ENCODE measurements at regions not wholly inside any gene's neighbourhood (a gene's known extent, or its start where the extent isn't known, plus 50 kb on each side); places are given as distances from the start of the nearest gene placed in this dataset.
A peak's percentile ranks its signal among the peaks of the same experiment; 100 is the strongest.

GRCh38 chr12:61808856-61809255 lies 451.3 kb upstream of the USP15 start:
- POLR2A ChIA-PET = interaction anchor here (0.6 kb wide), 1 partner anchor 13 kb away, joined by 3 read pairs; no protein-coding TSS in a partner anchor
- Histone ChIP-seq H3K9me3 (ENCODE audit: control extremely low read depth in 1 of 5, control insufficient read depth in 4 of 5, insufficient read depth in 2 of 5, low read depth in 1 of 5, low read length in 4 of 5) (peaks cover 0 to 22% (median 10%) of the 10 kb centered on the region in 5 experiments), H3K27ac (ENCODE audit: insufficient read depth in 1 of 2, low read depth in 1 of 2, low read length in 2 of 2, poor library complexity in 1 of 2, severe bottlenecking in 2 of 2) (no peak overlapping the region), H3K36me3 (ENCODE audit: control insufficient read depth in 4 of 4, insufficient read depth in 4 of 4, low read length in 3 of 4) (peaks cover 0 to 7% (median 0%) of the 10 kb centered on the region in 4 experiments), H3K4me3 (ENCODE audit: control insufficient read depth in 1 of 7, extremely low read depth in 1 of 7, insufficient read depth in 4 of 7, low read depth in 2 of 7, low read length in 6 of 7) (no peak overlapping the region), H3K27me3 (replicated peaks in 2 of 5; ENCODE audit: control insufficient read depth in 4 of 5, insufficient read depth in 5 of 5, low read length in 4 of 5) (no peaks in the 10 kb centered on the region), H3K4me1 (ENCODE audit: control extremely low read depth in 1 of 4, control insufficient read depth in 4 of 4, insufficient read depth in 4 of 4, low read length in 3 of 4) (no peaks in the 10 kb centered on the region)
- WGBS (ENCODE audit: insufficient coverage) = 100% methylated on average over 1 of the region's 4 CpGs
- CTCF ChIA-PET = no interaction called here
- peak in 1 of 3 donors; percentile 2 for DNase-seq

DNA sequence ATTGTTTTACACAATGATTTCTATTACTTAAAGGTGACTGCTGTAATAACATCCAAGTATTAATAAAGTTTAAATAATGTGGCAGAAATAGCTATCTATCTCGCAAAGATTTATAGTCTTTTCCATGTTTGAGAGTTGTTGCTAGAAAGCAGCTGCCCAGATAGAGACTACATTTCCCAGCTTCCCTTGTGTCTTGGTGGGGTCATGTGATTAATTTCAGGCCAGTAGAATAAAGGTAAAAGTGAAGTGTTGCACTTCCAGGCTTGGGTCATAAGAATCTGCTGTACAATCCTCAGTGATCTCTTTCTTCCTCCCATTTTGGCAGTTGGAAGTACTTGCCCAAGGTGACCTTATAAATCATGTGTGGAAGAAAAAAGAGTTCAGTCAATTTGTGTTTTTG lies 449.7 kb upstream of the USP15 start:
- POLR2A ChIA-PET = interaction anchor here (0.6 kb wide), 1 partner anchor 65 kb away, joined by 3 read pairs; no protein-coding TSS in a partner anchor
- no peak overlapping the region for H3K4me3 ChIP-seq (ENCODE audit: control insufficient read depth in 1 of 7, extremely low read depth in 1 of 7, insufficient read depth in 4 of 7, low read depth in 2 of 7, low read length in 6 of 7)
- H3K36me3 ChIP-seq (ENCODE audit: control insufficient read depth in 4 of 4, insufficient read depth in 4 of 4, low read length in 3 of 4) = peaks cover 0 to 7% (median 0%) of the 10 kb centered on the region in 4 experiments
- DNase-seq = no peak
- CTCF ChIA-PET = no interaction called here
- peaks cover 0 to 22% (median 10%) of the 10 kb centered on the region in 5 experiments for H3K9me3 ChIP-seq (ENCODE audit: control extremely low read depth in 1 of 5, control insufficient read depth in 4 of 5, insufficient read depth in 2 of 5, low read depth in 1 of 5, low read length in 4 of 5)
- no peak overlapping the region for H3K27ac ChIP-seq (ENCODE audit: insufficient read depth in 1 of 2, low read depth in 1 of 2, low read length in 2 of 2, poor library complexity in 1 of 2, severe bottlenecking in 2 of 2)
- no peaks in the 10 kb centered on the region for H3K4me1 ChIP-seq (ENCODE audit: control extremely low read depth in 1 of 4, control insufficient read depth in 4 of 4, insufficient read depth in 4 of 4, low read length in 3 of 4)
- WGBS (ENCODE audit: insufficient coverage) = 100% methylated on average over 1 of the region's 1 CpG
- H3K27me3 ChIP-seq (replicated peaks in 2 of 5; ENCODE audit: control insufficient read depth in 4 of 5, insufficient read depth in 5 of 5, low read length in 4 of 5) = no peaks in the 10 kb centered on the region

- H3K36me3 ChIP-seq (ENCODE audit: control insufficient read depth in 4 of 4, insufficient read depth in 4 of 4, low read length in 3 of 4) = no peaks in the 10 kb centered on the region
- ChIA-PET POLR2A (interaction anchor here (0.6 kb wide), 1 partner anchor 12 kb away, joined by 3 read pairs; no protein-coding TSS in a partner anchor), CTCF (no interaction called here)
- DNase-seq = peak; percentile 12 to 84 (median 65)
- H3K27me3 ChIP-seq (replicated peaks in 2 of 5; ENCODE audit: control insufficient read depth in 4 of 5, insufficient read depth in 5 of 5, low read length in 4 of 5) = no peaks in the 10 kb centered on the region
- H3K27ac ChIP-seq (ENCODE audit: insufficient read depth in 1 of 2, low read depth in 1 of 2, low read length in 2 of 2, poor library complexity in 1 of 2, severe bottlenecking in 2 of 2) = no peak overlapping the region
- no peak overlapping the region for H3K4me3 ChIP-seq (ENCODE audit: control insufficient read depth in 1 of 7, extremely low read depth in 1 of 7, insufficient read depth in 4 of 7, low read depth in 2 of 7, low read length in 6 of 7)
- peaks cover 0 to 3% (median 0%) of the 10 kb centered on the region in 4 experiments for H3K4me1 ChIP-seq (ENCODE audit: control extremely low read depth in 1 of 4, control insufficient read depth in 4 of 4, insufficient read depth in 4 of 4, low read length in 3 of 4)
- no peaks in the 10 kb centered on the region for H3K9me3 ChIP-seq (ENCODE audit: control extremely low read depth in 1 of 5, control insufficient read depth in 4 of 5, insufficient read depth in 2 of 5, low read depth in 1 of 5, low read length in 4 of 5)
These were observed 438.8 kb upstream of the USP15 start for GRCh38 chr12:61821381-61821780.

- Histone ChIP-seq H3K36me3 (ENCODE audit: control insufficient read depth in 4 of 4, insufficient read depth in 4 of 4, low read length in 3 of 4) (no peaks in the 10 kb centered on the region), H3K9me3 (ENCODE audit: control extremely low read depth in 1 of 5, control insufficient read depth in 4 of 5, insufficient read depth in 2 of 5, low read depth in 1 of 5, low read length in 4 of 5) (no peaks in the 10 kb centered on the region), H3K27me3 (replicated peaks in 2 of 5; ENCODE audit: control insufficient read depth in 4 of 5, insufficient read depth in 5 of 5, low read length in 4 of 5) (no peaks in the 10 kb centered on the region), H3K27ac (ENCODE audit: insufficient read depth in 1 of 2, low read depth in 1 of 2, low read length in 2 of 2, poor library complexity in 1 of 2, severe bottlenecking in 2 of 2) (no peak overlapping the region), H3K4me3 (ENCODE audit: control insufficient read depth in 1 of 7, extremely low read depth in 1 of 7, insufficient read depth in 4 of 7, low read depth in 2 of 7, low read length in 6 of 7) (no peak overlapping the region), H3K4me1 (ENCODE audit: control extremely low read depth in 1 of 4, control insufficient read depth in 4 of 4, insufficient read depth in 4 of 4, low read length in 3 of 4) (peaks cover 0 to 3% (median 0%) of the 10 kb centered on the region in 4 experiments)
- no peak for DNase-seq
- WGBS (ENCODE audit: insufficient coverage) = no CpG with 5 or more reads among the region's 3 CpGs
- POLR2A ChIA-PET = no interaction called here
- CTCF ChIA-PET = no interaction called here
These were observed 437.1 kb upstream of the USP15 start for GRCh38 chr12:61823102-61823501.

DNA sequence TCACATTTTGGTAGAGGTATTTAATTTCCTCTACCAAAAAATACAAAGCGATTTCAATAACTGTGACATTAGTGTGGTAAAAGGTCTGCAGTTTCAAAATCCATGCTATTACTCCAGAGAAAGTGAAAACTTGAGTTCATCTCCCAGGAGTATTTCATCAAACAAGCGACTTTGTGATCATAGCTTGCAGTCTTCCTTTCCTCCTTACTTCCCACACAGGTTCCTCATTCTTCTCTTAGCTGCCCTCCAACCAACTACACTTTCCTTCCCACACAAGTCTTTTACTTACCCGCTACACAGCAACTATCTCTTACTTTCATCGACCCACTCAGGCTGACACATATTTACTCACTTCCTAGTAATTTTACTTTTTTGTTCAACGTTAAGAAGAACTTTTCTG lies 413.4 kb upstream of the USP15 start:
- 86% methylated on average over 3 of the region's 5 CpGs for WGBS (ENCODE audit: insufficient coverage)
- H3K27ac ChIP-seq (ENCODE audit: insufficient read depth in 1 of 2, low read depth in 1 of 2, low read length in 2 of 2, poor library complexity in 1 of 2, severe bottlenecking in 2 of 2) = no peak overlapping the region

GRCh38 chr12:61848893-61849292 lies 411.3 kb upstream of the USP15 start:
- H3K4me3 ChIP-seq (ENCODE audit: control insufficient read depth in 1 of 7, extremely low read depth in 1 of 7, insufficient read depth in 4 of 7, low read depth in 2 of 7, low read length in 6 of 7) = no peak overlapping the region
- H3K4me1 ChIP-seq (ENCODE audit: control extremely low read depth in 1 of 4, control insufficient read depth in 4 of 4, insufficient read depth in 4 of 4, low read length in 3 of 4) = no peaks in the 10 kb centered on the region
- H3K36me3 ChIP-seq (ENCODE audit: control insufficient read depth in 4 of 4, insufficient read depth in 4 of 4, low read length in 3 of 4) = no peaks in the 10 kb centered on the region
- ChIA-PET POLR2A (no interaction called here), CTCF (no interaction called here)
- DNase-seq = no peak
- 100% methylated on average over 2 of the region's 7 CpGs for WGBS (ENCODE audit: insufficient coverage)
- H3K9me3 ChIP-seq (ENCODE audit: control extremely low read depth in 1 of 5, control insufficient read depth in 4 of 5, insufficient read depth in 2 of 5, low read depth in 1 of 5, low read length in 4 of 5) = peaks cover 0 to 3% (median 0%) of the 10 kb centered on the region in 5 experiments
- no peak overlapping the region for H3K27ac ChIP-seq (ENCODE audit: insufficient read depth in 1 of 2, low read depth in 1 of 2, low read length in 2 of 2, poor library complexity in 1 of 2, severe bottlenecking in 2 of 2)
- H3K27me3 ChIP-seq (replicated peaks in 2 of 5; ENCODE audit: control insufficient read depth in 4 of 5, insufficient read depth in 5 of 5, low read length in 4 of 5) = no peaks in the 10 kb centered on the region

More for the DNA sequence above, 413.4 kb upstream of the USP15 start:
- Histone ChIP-seq H3K4me3 (ENCODE audit: control insufficient read depth in 1 of 7, extremely low read depth in 1 of 7, insufficient read depth in 4 of 7, low read depth in 2 of 7, low read length in 6 of 7) (no peak overlapping the region), H3K9me3 (ENCODE audit: control extremely low read depth in 1 of 5, control insufficient read depth in 4 of 5, insufficient read depth in 2 of 5, low read depth in 1 of 5, low read length in 4 of 5) (peaks cover 0 to 2% (median 0%) of the 10 kb centered on the region in 5 experiments), H3K4me1 (ENCODE audit: control extremely low read depth in 1 of 4, control insufficient read depth in 4 of 4, insufficient read depth in 4 of 4, low read length in 3 of 4) (no peaks in the 10 kb centered on the region), H3K36me3 (ENCODE audit: control insufficient read depth in 4 of 4, insufficient read depth in 4 of 4, low read length in 3 of 4) (no peaks in the 10 kb centered on the region), H3K27me3 (replicated peaks in 2 of 5; ENCODE audit: control insufficient read depth in 4 of 5, insufficient read depth in 5 of 5, low read length in 4 of 5) (no peaks in the 10 kb centered on the region)
- ChIA-PET CTCF (no interaction called here), POLR2A (no interaction called here)
- no peak for DNase-seq

GRCh38 chr12:61853945-61854344 lies 406.3 kb upstream of the USP15 start:
- Histone ChIP-seq H3K9me3 (ENCODE audit: control extremely low read depth in 1 of 5, control insufficient read depth in 4 of 5, insufficient read depth in 2 of 5, low read depth in 1 of 5, low read length in 4 of 5) (peaks cover 0 to 19% (median 5%) of the 10 kb centered on the region in 5 experiments), H3K36me3 (ENCODE audit: control insufficient read depth in 4 of 4, insufficient read depth in 4 of 4, low read length in 3 of 4) (peaks cover 0 to 2% (median under 1%) of the 10 kb centered on the region in 4 experiments), H3K4me1 (ENCODE audit: control extremely low read depth in 1 of 4, control insufficient read depth in 4 of 4, insufficient read depth in 4 of 4, low read length in 3 of 4) (no peaks in the 10 kb centered on the region), H3K4me3 (ENCODE audit: control insufficient read depth in 1 of 7, extremely low read depth in 1 of 7, insufficient read depth in 4 of 7, low read depth in 2 of 7, low read length in 6 of 7) (no peak overlapping the region), H3K27ac (ENCODE audit: insufficient read depth in 1 of 2, low read depth in 1 of 2, low read length in 2 of 2, poor library complexity in 1 of 2, severe bottlenecking in 2 of 2) (no peak overlapping the region), H3K27me3 (replicated peaks in 2 of 5; ENCODE audit: control insufficient read depth in 4 of 5, insufficient read depth in 5 of 5, low read length in 4 of 5) (no peaks in the 10 kb centered on the region)
- DNase-seq = no peak
- ChIA-PET CTCF (no interaction called here), POLR2A (no interaction called here)

All from common myeloid progenitor, CD34-positive (primary cell).